RCC 7860 (cell line): ENCODE measurements at regions not wholly inside any gene's neighbourhood (a gene's known extent, or its start where the extent isn't known, plus 50 kb on each side); places are given as distances from the start of the nearest gene placed in this dataset.

Experiments used
- DNase-seq: peaks from one replicate; pipeline ENCODE4 v3.0.0-alpha.2; 2015; ENCODE audit warnings: low spot score
- FAIRE-seq: peaks from 2 replicates; lab custom pipeline; 2012; peaks lifted over from hg19 to GRCh38; lab: Jason Lieb, UNC

DNA sequence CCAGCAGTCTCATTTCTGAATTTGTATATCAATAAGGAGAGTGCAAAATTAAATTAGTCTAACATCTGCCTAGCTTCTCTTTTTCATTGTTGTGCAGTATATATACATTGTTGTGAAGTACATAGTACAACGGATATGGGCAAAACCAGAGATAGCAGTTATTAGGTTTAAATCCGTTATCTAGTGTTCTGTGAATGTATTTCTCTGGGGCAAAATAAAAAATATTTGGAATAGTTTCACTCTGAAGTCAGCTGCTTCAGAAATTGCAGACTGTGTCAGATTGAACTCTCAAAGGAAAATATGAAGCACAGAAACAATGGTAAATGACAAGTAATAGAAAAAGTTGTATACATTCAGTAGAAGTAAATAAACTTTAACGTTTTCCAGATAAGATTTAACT, 836.5 kb upstream of the CXADR start:
- FAIRE-seq (no peak), DNase-seq (no peak)

DNA sequence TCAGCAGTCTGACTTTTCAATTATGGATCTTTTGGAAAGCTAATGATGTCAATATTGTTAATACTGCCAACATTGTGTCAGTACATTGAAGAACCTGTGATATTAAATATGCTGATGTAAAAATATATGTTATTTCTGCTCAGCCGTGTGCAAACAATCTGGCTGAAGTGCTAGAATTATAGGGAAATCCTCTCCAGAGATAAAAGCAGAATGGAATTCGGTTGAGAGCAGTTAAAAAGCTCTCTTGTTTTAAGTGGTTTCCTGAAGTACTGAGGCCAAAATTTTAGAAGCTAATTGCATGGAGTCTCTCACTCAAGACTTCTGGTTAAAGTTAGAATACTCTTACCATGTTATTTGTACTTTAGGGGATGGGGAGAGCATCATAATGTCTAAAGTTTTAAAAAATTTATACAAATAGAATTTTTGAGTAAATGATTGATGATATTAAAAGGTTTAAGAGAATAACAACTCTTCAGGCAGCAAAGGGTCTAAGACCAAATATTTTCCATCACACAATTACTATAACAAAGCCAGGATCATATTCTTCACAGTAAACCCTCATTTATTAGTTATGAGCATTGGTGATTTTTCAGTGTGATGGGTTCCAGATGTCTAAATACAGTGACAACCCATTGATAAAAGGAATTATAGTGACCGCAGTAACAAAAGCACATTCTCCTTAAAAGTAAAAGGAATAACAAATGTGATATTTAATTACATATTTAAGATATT, 834.2 kb upstream of the CXADR start:
- DNase-seq, result no peak
- FAIRE-seq, result no peak

DNA sequence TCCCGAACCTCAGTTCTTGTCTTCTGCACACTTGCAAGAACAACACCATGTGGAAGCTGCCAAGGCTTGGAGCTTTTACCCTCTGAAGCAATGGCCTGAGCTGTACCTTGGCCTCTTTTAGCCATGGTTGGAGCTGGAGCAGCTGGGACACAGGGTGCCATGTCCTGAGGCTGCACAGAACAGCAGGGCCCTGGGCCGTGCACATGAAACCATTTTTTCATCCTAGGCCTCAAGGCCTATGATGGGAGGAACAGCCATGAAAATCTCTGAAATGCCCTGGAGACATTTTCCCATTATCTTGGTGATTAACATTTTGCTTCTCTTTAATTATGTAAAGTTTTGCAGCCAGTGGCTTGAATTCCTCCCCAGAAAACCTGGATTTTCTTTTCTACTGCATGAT, 817.8 kb upstream of the CXADR start:
- FAIRE-seq, result no peak
- no peak for DNase-seq

DNA sequence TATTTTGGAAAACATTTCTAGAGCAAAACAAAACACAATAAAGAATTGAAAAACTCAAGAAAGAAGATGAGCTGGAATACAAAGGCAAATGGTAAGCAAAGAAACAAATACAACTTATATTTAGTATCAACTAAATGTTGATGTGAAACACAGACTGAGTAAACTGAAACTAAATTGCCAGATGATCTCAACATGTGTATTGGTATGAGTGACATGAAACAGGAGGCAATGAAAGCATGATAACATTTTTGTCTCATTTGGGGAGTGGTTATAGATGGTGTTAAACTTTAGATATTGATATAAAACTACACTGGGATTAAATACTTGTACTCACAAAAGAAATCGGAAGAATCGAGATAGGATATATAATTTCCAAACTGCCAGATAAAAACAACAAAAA, 805.6 kb upstream of the CXADR start:
- DNase-seq, result no peak

DNA sequence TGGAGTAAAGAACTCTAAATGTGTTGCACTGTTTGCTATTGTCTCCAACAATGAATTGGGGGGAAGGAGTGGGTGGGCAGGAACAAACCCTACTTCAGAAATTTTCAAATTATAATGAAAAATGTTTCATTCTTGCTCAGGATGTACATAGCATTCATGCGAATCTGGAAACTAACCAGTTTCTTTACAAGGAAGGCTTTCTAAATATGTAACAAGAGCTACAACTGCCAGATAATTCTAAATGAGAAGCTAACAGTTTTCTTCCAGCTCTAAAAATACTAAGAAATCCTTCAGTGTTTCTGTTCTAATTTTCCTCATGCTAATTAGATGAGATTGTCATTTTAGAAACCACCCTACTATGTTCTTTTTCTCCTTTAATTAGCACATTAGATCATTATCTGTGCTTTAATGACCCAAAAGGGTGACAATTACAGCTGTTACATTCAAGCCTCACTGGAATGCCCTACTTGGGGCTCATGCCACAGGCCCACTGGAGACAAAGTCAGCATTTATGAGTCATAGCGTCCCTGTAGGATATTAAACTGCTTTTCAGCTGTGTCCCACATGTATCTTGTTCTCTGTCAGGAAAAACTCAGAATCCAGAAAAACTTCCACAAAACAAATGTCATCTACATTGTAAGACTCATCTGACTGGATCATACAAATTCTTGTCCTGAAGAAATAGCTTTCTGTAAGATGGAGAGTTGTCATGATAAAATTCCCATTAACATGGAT, 804.6 kb upstream of the CXADR start:
- DNase-seq (no peak), FAIRE-seq (no peak)

More for the DNA sequence above, 805.6 kb upstream of the CXADR start:
- FAIRE-seq, result no peak

DNA sequence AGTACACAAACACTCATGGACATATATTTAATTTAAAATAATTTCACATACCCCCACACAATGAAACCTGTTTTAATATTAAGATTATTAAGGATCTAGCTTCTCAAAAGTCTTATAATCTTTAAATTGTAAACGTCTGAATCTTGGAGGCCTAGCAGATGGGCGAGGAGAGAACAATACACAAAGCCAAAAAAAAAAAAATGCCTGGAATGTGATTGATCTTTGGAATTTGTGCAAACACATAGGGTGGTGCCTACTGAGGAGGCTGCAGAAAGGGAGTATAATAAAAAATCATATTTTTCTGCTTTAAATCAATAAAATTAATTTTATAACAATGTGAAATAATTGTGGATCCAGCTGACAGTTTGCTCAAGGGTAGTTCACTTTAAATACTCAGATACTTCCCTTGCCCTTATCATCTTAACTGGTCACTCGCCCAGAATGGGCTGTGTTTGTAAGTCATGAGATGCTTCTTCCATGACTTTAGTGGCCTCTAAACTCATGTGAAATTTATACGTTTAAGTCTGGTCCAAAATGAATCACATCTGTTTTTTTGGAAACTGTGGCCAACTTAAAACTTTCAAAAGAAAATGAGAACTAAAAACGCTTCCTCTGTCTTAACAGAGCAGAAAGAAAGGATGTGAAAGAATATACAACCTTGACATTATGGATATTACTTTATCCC, 802.8 kb upstream of the CXADR start:
- FAIRE-seq (no peak), DNase-seq (no peak)

DNA sequence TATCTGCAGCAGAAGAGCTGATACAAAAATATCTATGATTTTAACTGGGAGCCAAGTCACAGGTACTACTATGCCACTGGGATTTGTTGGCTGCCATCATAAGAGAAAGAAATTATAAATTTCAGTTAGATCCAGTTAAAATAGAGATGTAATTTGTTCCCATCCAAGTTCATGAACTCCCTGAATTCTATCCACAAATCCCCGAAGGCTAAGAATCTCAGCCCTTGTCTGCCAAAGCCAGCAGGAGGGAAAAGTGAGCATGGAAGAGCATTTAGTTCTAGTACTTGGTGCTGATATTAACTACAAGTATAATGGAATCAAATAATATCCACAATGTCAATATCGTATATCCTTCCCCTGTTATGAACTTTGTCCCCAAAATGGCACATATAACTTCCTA, 801.1 kb upstream of the CXADR start:
- DNase-seq (no peak), FAIRE-seq (no peak)

DNA sequence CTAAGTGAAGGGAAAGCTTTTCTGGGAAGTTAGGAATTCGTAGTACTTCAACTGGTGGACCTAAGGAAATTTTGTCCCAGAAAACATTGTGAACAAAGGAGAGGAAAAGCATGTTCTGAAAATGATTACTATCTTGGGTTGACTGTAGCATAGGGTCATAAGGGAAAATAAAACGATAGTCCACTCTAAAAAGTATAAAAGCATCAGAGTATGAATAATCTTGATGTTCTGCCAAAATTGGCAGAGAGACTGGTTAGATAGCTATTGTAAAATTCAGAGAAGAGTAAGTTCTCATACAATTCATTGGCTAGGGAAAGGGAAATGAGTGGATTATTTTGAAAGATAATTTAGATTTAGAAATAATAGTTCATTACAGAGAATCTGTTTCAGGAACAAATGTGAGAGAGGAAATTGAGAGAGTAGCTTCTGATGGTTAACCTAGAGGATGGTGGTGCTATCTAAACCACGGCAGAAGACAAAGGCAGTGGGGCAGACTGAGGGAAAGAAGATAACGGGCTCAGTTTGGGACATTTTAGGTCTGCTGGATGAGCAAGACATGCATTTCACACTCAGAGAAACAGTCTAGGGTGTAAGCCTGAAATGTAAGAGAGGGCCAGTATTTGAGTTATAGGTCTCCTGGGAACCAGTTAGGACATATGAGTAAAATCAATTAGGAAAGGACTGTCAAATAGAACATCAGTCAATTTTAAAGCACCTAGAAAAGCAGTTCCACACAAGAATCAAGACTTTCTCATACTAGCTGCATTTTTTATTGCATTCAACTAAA, 799.3 kb upstream of the CXADR start:
- DNase-seq, result no peak
- FAIRE-seq, result no peak

DNA sequence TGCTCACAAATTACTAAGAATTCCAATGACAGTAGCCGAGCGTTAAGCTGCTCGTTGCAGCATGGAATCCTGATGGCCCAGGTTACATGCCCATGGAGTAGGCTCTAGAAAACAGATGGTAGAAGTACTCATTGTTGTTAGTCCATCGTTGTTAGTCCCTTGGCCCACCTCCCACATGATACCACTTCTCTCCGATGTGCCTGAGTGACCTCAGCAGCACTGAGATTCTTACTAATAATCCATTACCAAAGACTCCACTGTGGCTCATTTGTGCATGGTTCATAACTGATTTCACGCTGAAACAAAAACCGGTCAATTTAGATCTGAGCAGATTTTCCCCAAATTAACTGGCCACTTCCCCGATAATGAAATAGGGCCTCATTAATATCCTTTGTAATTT, 772.3 kb upstream of the CXADR start:
- DNase-seq, result no peak
- no peak for FAIRE-seq

DNA sequence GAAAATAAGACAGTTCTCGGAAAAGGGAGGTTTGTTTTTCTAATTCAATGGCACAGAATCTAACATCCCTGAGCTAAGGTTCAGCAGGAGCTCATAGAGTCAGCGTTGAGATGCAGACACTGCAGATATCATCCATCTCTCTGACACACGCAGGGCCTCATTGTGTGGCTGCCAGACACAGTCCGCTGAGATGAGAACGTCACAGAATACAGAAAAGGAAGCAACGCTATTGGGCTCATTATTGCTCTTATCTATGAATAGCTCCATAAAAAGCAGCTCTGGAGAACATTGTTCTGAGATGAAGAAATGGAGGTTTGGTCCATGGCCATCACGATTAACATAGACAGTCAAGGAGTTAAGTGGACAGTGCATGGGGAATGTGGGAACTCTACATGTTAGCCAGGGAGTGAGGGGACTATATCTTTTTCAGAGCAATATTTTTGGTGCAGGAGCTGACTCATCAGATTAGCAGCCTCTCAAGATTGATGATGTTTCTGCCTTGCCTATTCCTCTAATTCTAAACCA, 771.6 kb upstream of the CXADR start:
- DNase-seq (no peak), FAIRE-seq (no peak)

DNA sequence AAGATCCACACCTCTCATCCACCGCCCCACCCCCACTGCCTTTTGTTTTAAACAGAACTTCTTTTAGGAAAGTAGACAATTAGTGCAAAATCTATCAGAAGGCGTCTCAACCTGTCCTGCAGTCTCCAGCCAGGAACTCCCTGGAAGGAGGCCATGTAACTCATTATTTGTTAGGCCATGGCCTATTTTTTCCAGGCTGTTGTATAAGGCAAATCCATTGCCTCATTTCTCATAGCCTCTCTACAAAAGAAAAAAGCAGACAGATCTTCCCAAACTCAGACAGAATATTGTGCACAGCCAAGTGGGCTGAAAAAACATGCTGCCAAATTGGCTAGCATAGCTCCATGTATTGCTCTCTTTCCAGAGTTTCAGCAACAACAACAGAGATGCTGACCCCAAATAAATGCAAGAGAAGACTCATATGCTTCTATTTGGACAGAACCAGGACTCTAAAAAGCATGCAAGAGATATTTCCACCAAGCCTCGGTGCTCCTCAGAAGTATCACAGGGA, 770.7 kb upstream of the CXADR start:
- no peak for DNase-seq

DNA sequence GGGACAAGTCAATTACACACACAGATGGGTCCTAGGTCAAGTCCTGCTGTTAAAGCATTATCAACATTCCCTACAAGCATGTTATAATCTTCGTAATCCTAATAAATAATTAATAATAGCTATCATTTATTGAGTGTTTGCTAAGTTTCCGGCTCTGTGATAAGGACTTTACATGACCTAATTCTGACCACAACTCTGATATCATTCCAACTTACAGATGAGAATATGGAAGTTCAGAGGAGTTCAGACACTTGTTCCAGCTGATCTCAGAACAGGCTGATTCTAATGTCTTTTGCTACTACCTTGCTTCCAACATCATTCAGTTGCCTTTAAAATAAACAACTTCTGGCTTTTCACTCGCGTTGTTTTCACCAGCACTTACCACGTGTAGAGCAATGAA, 770.1 kb upstream of the CXADR start:
- no peak for DNase-seq
- FAIRE-seq, result no peak

More for the DNA sequence above, 770.7 kb upstream of the CXADR start:
- no peak for FAIRE-seq

DNA sequence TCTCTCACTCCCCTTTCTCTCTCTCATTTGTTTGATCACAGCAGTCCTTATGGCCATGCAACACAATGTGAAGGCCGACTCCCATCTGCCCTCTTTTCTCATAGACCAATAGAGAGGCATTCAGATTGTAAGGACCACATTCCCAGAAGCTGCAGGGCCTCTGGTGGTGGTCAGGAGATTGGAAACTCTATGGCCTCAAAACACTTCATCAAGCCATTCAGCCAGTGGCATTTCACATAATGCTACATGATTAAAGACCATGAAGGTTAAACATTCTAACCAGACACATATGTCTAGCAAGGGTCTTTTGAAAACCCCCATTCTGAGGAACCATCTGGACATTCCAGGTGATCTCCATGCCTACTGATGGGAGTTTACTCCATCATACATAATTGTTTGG, 769.5 kb upstream of the CXADR start:
- no peak for DNase-seq
- no peak for FAIRE-seq

DNA sequence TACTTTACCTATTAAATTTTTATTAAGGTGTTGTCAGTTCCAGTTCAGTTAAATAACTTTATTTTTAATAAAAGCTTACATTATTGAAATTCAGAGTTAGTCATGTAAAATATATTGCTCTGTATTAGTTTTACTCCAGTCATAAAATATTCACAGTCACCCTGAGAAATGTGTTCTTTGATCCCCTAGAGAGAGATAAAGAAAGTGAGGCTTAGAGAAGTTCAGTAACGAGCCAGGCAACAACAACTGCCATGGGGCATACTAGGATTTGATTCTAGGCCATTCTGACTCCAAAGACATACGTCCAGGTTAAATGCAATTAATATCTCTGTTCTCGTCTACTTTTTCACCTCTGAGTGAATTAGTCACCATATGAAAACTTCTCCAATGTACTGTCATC, 761.9 kb upstream of the CXADR start:
- FAIRE-seq, result no peak

DNA sequence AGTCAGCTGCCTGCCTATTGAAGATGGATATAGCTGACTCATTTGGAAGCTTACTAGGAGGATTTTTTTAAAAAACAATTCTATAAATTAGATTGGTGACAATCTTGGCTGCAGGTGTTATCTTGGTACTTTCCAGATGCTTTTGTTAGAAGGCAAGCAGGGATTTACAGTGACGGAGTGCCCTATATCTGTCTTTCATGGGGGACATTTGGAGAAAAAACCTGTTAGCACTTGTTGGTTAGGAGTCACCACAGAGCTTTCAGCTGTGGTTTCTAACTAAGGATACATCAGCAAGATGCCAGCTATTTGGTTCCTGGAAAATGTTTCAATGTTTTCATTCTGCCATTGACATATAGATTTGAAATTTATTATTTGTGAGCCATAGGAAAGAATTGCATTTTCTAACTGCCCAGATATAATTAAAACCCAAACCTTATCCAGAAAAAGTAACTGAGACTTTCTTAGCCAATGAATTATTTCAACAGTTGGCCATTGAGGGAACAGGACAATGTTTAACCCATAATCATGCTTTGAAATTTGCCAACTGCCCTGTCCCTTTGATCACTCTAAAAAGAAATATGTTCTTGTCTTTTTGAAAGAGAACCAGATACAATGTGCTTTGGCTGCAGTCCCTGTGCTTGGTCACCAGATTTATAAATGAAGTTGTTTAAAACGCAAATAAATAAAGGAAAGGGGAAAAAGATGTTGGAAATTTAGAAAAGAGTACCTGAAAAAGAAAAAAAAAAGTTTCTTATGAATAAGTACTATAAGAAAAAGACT, 761.0 kb upstream of the CXADR start:
- DNase-seq (no peak), FAIRE-seq (no peak)

More for the DNA sequence above, 761.9 kb upstream of the CXADR start:
- DNase-seq, result no peak

DNA sequence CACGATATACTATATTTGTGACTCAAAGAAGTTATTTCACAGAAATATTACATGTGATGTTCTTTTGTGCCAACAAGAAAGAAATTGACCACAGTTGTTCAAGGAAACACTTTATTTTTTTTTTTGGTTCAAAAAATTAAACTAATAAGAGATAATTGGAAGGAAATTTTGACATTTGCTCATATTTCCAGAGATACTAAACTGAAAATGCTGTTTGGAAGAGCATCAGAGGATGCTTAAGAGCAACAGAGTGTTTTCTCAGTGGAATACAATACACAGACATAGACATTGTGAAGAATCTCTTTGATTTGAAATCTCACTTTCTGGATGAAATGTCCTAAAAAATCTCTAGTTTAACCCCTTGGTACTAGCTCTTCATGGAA, 760.4 kb upstream of the CXADR start:
- FAIRE-seq (no peak), DNase-seq (no peak)

DNA sequence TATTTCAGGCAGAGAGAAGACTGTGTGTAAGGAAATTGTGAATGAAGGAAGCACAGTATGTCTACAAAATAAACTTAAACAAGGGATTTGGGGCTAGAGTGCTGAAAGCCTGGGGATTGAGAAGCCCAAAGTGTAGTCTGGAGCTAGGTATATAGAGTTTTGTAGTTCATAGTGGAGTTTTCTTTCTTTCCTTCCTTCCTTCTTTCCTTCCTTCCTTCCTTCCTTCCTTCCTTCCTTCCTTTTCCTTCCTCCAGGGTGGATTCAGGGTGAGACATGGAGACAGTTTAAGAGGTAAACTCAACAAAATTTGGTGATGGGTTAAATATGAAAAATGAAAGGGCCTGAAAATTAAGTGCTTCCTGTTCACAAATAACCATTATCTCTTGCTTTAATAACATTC, 757.8 kb upstream of the CXADR start:
- FAIRE-seq, result no peak
- DNase-seq, result no peak

DNA sequence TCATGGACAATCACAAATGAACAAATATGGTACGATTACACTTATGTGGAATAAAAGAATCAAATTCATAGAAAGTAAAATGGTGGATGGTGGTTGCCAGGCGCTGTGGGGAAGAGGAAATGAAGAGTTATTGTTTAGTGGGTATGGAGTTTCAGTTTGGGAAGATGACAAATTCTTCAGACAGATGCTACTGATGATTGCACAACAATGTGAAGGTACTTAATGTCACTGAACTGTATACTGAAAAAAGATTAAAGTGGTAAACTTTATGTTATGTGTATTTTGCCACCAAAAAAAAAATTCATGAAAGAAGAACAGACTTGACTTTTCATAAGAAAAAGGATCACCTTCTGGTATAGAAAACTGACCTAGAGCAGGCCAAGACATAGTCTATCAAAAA, 745.6 kb upstream of the CXADR start:
- FAIRE-seq, result no peak

DNA sequence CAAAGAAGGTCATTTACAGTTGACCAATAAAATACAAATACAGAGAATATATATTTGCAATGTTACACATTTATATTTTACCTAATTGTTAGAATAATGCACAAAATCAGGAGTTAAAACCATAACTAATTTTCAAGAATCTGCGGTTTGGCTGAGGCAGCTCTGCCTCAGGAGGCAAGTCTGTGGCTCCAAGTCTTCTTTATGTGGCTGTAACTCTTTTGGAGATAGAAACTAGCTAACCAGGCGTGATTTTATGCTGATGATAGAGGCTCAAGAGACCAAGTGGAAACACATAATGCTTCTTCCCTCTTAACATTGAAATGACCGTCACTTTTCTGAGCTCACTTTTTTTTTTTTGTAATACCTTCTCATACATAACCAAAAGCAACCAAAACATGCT, 744.7 kb upstream of the CXADR start:
- FAIRE-seq, result no peak
- DNase-seq, result no peak

More for the DNA sequence above, 745.6 kb upstream of the CXADR start:
- no peak for DNase-seq

DNA sequence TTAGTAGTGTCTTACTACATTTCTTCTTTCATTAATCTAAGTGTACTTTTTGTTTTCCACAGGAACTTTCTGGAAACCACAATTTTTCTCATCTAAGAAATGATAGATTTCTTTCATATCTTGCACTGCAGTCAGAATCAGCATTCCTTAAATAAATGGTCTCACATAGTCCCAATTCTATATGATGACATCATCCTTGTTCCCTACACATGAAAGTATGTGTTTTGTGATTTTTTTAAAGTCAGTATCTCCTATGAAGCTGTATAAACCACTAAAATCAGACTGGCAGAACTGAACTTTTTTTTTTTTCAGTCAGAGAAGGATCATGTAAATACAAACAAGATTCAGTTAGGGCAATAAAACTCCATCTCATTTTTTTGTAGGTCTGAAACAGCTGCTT, 742.6 kb upstream of the CXADR start:
- no peak for DNase-seq
- FAIRE-seq, result no peak
